HAP-1 (cell line): ENCODE measurements at regions not wholly inside any gene's neighbourhood (a gene's known extent, or its start where the extent isn't known, plus 50 kb on each side); places are given as distances from the start of the nearest gene placed in this dataset.

Source experiments
- DNase-seq, 2 experiments: peaks; one replicate each; pipeline ENCODE4 v3.0.0-alpha.2; 2016 to 2020; ENCODE audit warnings: low spot score in 2 of 2
- H3K27me3 ChIP-seq: fragments of 250-450 bp; sonication (Bioruptor Pico); 2 replicates; pipeline ENCODE4 v1.5.1; 2020; ENCODE audit warnings: low read depth, mild to moderate bottlenecking, moderate library complexity
- H3K36me3 ChIP-seq: fragments of 250-450 bp; sonication (Bioruptor Pico); replicated peaks from 2 replicates; pipeline ENCODE4 v1.5.1; 2020; ENCODE audit warnings: mild to moderate bottlenecking
- H3K4me1 ChIP-seq: fragments of 250-450 bp; sonication (Bioruptor Pico); 2 replicates; pipeline ENCODE4 v1.5.1; 2020; ENCODE audit warnings: mild to moderate bottlenecking
- H3K4me3 ChIP-seq: fragments of 250-450 bp; sonication (Bioruptor Pico); 2 replicates; pipeline ENCODE4 v1.5.1; 2020; ENCODE audit warnings: mild to moderate bottlenecking, moderate library complexity
- H3K9me3 ChIP-seq: fragments of 250-450 bp; sonication (Bioruptor Pico); 2 replicates; pipeline ENCODE4 v1.5.1; 2020; ENCODE audit warnings: mild to moderate bottlenecking, moderate library complexity
- in situ Hi-C: fragments of 300-500 bp; cut with MboI; formaldehyde crosslinking; loops from 3 replicates; pipeline ENCODE4 v1.14.3; 2020; ENCODE audit warnings: low sequenced_read_pairs, inconsistent platforms, mixed read lengths

DNA sequence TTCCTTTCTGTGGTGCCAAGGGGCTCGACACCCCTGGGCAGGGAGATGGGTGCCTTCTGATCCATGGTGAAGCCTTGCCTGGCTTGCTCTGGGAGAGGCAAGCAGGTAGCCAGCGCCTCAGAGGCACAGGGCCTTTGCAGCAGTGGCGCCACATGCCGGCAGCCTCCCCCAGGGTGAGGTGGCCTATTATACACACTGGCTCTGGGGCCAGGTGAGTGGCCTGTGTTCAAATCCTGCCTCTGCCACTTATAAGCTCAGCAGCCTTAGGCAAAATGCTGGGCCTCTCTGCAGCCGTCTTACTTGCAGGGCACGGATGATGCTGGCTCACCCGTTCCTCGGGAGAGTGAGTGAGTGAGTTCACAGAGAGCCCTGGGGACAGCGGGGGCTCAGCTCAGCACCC lies 176.9 kb downstream of the TFAP2C start:
- H3K4me1 ChIP-seq: no peaks in the 10 kb centered on the region
- H3K27me3 ChIP-seq: no peaks in the 10 kb centered on the region
- H3K36me3 ChIP-seq: no peaks in the 10 kb centered on the region
- DNase-seq: no peak
- in situ Hi-C loops: no loop called here
- H3K9me3 ChIP-seq: no peaks in the 10 kb centered on the region
- H3K4me3 ChIP-seq: no peak overlapping the region

DNA sequence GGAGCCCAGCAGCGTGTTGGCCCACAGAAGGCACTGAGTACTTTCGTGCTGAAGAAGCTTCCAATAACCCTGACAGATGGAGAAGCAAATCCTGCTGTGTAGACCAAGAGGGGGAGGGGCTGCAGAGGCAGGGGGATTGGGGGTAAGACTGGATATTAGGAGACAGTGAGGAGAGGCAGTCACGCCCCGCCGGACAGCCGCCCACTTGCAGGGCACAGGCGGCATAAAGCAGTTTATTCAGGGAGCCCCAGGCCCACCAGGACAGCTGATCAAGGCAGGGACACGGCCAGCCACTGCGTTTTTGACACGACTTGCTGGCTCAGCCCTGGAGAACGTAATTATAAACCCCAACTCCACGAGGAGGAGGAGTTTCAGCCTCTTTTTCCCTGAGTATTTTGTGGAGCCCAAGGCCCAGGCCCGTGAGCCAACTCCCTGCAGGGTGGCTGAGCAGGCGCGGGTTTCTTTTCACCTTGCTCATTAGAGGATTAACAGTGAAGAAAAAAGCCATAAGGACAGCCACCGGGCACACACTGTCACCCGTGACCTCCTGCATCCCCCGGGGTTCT lies 177.9 kb downstream of the TFAP2C start:
- no peak for DNase-seq
- no peak overlapping the region for H3K4me3 ChIP-seq
- H3K27me3 ChIP-seq: no peaks in the 10 kb centered on the region
- in situ Hi-C loops: no loop called here
- no peaks in the 10 kb centered on the region for H3K9me3 ChIP-seq
- H3K4me1 ChIP-seq: no peaks in the 10 kb centered on the region
- H3K36me3 ChIP-seq: no peaks in the 10 kb centered on the region

DNA sequence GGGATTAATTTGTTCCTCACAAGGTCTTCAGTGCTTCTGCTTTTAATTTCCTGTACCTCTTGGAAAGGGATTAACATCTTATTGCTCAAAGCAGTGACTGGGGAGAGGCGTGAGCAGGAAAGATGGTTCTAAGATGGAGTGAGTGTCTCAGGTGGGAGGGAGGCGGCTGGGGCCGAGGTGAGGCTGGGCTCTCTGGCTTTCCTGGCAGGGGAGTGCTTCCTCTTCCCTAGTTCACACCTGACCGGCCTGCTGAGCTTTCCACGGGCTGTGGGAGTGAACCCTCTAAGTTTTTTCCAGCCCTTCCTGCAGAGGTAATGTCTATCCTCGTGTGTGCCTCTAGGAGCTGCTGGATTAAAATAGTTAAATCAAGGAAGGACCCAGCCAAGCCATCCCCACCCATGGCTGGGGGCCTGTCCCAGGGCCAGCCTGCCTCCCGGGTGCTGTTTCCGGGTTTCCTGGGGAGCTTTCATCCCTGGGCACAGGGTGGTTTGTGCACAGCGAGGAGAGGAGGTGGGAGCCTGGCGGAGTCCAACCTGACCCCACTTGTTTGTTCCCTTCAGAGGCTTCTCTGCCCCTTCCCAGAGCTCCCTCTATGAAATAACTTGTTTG lies 179.1 kb downstream of the TFAP2C start:
- in situ Hi-C loops: no loop called here
- H3K4me3 ChIP-seq: no peak overlapping the region
- no peaks in the 10 kb centered on the region for H3K36me3 ChIP-seq
- DNase-seq: no peak
- no peaks in the 10 kb centered on the region for H3K27me3 ChIP-seq
- no peaks in the 10 kb centered on the region for H3K4me1 ChIP-seq
- no peaks in the 10 kb centered on the region for H3K9me3 ChIP-seq

DNA sequence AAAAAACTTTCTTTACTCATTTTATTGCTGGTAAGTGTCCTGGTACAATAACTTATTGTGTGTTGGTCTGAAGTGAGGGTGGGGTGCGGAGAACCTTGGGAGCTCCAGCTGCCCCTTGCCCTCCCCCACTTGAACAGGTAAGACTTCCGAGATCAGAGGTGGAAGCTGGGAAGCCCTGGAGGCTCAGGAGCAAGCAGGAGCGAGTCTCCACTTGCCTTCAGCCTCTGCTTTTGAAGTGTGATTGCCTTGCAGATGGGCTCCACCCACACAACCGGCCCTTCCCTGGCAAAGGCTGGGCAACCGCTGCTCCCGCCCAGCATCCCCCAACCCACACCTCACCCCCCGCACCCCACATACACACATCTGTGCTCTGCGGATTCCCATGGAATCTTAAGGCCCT lies 179.6 kb downstream of the TFAP2C start:
- in situ Hi-C loops: no loop called here
- Histone ChIP-seq H3K27me3 (no peaks in the 10 kb centered on the region), H3K36me3 (no peaks in the 10 kb centered on the region)

DNA sequence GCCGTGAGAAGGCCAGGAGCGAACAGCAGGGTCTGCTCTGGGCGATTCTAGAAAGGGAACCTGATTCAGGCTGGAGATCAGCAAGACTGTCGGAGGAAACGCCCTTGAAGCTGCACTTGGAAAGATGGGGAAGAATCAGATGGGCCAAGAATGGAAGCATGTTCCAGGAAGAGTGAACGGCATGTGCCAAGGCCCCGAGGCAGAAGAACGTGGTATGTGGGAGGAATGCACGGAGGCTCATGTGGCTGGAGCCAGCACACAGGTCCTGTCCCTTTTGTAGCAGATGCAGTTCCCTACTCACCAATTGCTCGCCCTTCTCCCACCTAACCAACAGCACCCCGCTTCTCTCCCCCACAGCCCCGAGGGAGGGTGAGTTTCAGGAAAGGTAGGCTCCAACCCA lies 180.6 kb downstream of the TFAP2C start:
- no peak for DNase-seq

More for the DNA sequence above, 179.6 kb downstream of the TFAP2C start:
- Histone ChIP-seq H3K4me3 (no peak overlapping the region), H3K4me1 (no peaks in the 10 kb centered on the region), H3K9me3 (no peaks in the 10 kb centered on the region)
- DNase-seq: no peak

DNA sequence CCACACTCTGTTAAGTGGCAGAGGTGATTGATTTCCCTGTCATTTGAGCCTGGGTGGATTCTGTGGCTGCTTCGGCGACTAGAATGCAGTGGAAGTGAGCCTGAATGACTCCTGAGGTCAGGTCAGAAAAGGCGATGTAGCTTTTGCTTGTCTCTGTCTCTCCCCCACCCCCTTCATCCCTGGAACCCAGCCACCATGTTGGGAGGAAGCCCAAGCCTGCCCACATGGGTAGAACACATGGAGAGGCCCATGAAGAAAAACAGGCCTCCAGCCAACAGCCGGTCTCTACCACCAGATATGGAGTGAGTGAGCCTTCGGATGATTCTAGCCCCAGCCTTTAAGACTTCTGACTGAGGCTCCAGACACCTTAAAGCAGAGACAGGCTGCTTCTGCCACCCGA lies 181.0 kb downstream of the TFAP2C start:
- H3K4me3 ChIP-seq: no peak overlapping the region
- in situ Hi-C loops: no loop called here
- no peaks in the 10 kb centered on the region for H3K27me3 ChIP-seq
- DNase-seq: no peak
- no peaks in the 10 kb centered on the region for H3K4me1 ChIP-seq
- no peaks in the 10 kb centered on the region for H3K9me3 ChIP-seq
- H3K36me3 ChIP-seq: no peaks in the 10 kb centered on the region

More for the DNA sequence above, 180.6 kb downstream of the TFAP2C start:
- Histone ChIP-seq H3K4me3 (no peak overlapping the region), H3K36me3 (no peaks in the 10 kb centered on the region), H3K27me3 (no peaks in the 10 kb centered on the region), H3K4me1 (no peaks in the 10 kb centered on the region), H3K9me3 (no peaks in the 10 kb centered on the region)
- in situ Hi-C loops: no loop called here

DNA sequence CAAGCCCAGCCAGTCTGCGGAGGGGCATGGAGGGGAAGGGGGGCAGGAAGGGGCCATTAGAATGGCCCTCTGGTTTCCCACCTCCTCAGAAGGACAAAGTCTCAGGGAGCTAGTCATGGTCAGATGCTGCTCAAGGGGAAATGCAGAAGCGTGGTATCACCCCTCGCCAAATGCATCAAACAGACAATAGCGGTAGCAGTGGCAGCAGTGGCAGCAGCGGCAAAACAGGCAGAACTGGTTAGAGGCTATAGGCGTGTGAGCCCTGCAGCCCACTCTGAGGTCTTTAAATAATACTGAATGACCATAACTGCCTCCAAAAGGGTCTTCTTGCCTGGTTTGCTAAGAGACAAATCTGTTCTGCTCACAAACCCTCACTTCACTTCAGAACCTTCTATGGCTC lies 186.7 kb downstream of the TFAP2C start:
- in situ Hi-C loops: no loop called here
- no peak for DNase-seq
- Histone ChIP-seq H3K27me3 (peaks cover 13% of the 10 kb centered on the region), H3K9me3 (no peaks in the 10 kb centered on the region), H3K4me3 (no peak overlapping the region), H3K4me1 (no peaks in the 10 kb centered on the region), H3K36me3 (no peaks in the 10 kb centered on the region)

DNA sequence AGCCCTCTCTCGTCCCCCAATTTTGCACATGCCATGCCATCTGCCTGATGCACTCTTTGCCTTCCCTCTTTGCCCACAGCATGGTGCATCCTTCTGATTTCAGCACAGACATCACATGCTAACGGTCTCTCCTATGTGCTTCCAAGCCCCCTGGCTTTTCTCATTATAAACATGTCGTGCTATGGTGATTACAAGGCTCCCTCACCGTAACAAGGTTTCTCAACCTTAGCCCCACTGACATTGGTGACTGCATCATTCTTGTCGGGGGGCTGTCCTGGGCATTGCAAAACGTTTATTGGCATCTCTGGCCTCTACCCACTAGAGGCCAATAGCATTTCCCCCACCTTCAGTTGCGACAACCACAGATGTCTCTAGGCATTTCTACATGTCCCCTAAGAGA lies 187.2 kb downstream of the TFAP2C start:
- Histone ChIP-seq H3K4me1 (no peaks in the 10 kb centered on the region), H3K27me3 (peaks cover 13% of the 10 kb centered on the region), H3K9me3 (no peaks in the 10 kb centered on the region), H3K4me3 (no peak overlapping the region), H3K36me3 (no peaks in the 10 kb centered on the region)
- DNase-seq: no peak
- in situ Hi-C loops: no loop called here

DNA sequence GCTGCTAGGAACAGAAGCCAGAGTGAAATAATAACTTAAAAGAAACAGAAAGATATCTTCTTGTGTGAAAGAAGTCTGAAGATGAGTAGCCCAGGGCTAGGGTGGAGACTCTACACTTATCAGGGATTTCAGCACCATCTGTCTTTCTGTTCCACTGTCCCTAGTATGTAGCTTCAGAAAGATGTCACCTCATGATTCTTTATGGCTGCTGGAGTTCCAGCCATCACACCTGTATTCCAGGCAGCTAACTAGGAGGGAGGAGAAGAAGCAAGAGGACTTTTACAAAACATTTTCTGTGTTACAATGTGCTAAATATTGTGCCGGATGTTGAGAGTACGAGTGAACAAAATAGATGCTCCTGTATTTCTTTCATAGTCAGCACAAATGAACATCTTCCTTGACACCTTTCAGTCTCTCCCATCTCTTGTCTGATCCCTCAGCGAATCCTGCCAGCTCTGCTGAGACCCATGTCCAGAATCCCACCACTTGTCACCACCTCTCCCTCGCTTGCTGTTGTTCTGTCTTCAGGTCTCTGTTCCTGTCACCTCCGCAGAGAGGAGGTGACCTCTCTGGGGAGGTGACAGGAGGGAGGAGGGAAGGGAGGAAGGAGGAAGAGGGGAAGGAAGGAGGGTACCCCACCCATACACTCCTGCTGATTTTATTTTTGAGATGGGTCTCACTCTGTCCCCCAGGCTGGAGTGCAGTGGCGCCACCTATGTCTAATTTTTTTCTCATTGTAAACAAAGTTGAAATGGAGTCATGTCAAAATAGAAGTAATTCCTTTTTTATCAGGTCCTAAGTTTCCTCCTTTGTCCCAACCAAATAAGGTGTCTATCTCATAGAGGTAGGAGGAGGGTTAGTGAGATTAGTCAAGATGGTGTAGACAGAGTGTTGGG lies 188.9 kb downstream of the TFAP2C start:
- H3K27me3 ChIP-seq: peaks cover 13% of the 10 kb centered on the region
- in situ Hi-C loops: no loop called here
- H3K4me3 ChIP-seq: no peak overlapping the region
- no peak for DNase-seq
- H3K36me3 ChIP-seq: no peaks in the 10 kb centered on the region
- no peaks in the 10 kb centered on the region for H3K9me3 ChIP-seq
- H3K4me1 ChIP-seq: no peaks in the 10 kb centered on the region

DNA sequence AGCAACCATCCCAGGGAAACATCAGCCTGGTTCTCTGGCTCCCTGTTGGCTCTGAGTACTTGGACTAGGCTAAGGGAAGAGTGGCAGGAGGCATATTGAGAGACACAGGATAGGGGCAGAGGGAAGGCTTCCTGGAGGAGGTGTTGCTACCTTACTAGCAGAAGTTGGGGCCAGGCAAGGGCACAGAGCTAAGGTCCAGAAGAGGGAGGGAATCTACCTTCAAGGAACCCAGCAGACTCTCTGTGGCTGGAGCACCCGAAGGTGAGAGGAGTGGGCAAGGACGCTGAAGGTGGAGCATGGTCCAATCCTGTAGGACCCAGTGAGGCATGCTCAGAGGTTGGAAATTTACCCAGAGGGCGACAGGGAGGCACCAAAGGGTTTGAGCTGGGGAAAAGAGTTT lies 191.9 kb downstream of the TFAP2C start:
- in situ Hi-C loops: no loop called here
- Histone ChIP-seq H3K36me3 (no peaks in the 10 kb centered on the region), H3K9me3 (no peaks in the 10 kb centered on the region), H3K27me3 (peaks cover 13% of the 10 kb centered on the region), H3K4me3 (no peak overlapping the region), H3K4me1 (no peaks in the 10 kb centered on the region)
- no peak for DNase-seq

DNA sequence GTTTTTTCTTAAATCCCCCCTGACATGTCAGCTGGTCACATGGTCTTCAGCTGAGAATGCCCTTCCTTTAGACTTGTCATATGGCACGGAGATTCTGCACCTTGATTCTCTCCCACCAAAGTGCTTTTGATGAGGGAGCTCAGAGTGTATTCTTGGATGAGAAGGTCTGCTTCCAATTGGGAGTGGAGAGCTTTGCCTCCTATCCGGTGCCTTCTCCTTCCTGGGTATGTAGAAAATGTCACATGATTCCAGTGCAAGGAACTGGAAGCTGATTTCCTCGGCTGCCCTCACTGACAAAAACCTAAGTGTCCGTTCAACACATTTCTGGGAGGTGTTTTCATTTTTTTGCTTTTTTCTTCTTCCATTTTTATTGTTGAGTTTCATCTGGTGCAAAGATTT lies 197.2 kb downstream of the TFAP2C start:
- Histone ChIP-seq H3K27me3 (no peaks in the 10 kb centered on the region), H3K4me3 (no peak overlapping the region), H3K4me1 (no peaks in the 10 kb centered on the region; the same call in none of the 2 replicates), H3K9me3 (no peaks in the 10 kb centered on the region), H3K36me3 (no peaks in the 10 kb centered on the region)
- in situ Hi-C loops: no loop called here
- DNase-seq: no peak

DNA sequence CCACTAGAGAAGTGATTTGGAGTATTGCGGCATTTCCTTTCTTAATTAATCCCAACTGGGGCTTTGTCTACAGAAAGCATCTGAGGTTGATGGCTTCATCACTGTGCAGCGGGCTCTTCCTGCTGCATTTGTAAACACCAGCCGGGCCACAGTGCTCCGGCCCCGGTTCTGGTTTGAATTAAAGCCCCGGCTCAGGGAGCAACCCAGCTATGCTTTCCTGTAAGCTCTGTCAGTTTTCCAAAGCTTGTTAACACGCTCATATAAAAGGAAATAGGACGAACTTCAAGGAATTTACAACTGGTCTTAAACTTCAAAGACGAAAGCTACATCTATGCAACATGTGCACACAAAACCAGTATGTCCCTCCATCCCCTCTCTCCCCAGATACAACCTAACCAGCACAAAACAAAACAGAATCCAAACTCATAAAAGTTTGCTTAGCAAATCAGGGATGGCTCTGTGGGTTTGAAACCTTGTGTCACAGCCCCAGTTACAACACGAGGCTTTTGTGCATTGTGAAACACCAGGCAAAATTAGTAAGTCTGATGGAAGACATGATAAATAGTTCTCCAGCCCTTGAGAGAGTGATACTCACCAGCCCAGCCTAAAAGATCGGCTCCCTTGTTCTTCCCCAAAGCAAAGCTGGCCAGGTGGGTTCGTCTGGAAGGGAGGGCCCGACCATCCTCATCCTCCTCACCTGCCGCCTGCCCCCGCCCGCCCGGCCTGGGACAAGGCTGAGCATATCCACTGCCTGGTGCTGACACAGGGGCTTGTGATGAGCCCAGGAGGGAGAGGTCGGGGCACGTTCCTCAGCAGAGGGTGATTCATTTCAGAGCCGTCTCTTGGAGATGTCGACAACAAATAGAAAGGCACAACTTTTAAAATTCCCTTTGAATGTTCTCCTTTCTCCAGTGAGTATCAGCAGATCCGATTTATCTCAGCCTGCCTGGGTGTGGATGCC lies 197.9 kb downstream of the TFAP2C start:
- in situ Hi-C loops: no loop called here
- no peak for DNase-seq
- no peak overlapping the region for H3K4me3 ChIP-seq

DNA sequence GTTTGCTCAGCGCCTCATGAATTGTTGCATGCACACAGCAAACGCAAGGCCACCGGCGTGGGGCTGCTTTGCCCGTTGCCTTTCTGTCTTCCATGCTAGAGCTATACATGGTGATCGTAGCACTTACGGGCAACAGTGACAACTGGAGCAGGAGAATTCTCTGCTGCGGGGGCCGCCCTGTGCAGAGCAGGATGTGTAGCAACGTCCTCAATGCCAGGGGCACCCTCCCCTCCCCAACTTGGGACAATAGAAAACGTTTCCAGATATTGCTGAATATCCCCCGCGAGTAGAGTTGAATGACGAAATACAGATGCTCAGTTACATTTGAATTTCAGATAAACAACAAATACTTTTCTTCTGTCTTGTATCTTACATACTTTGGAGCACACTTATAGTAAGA lies 198.7 kb downstream of the TFAP2C start:
- H3K4me1 ChIP-seq: no peaks in the 10 kb centered on the region; the same call in none of the 2 replicates
- no peaks in the 10 kb centered on the region for H3K27me3 ChIP-seq
- no peak for DNase-seq
- no peak overlapping the region for H3K4me3 ChIP-seq
- H3K9me3 ChIP-seq: no peaks in the 10 kb centered on the region
- in situ Hi-C loops: no loop called here
- H3K36me3 ChIP-seq: no peaks in the 10 kb centered on the region

More for the DNA sequence above, 197.9 kb downstream of the TFAP2C start:
- Histone ChIP-seq H3K36me3 (no peaks in the 10 kb centered on the region), H3K27me3 (no peaks in the 10 kb centered on the region), H3K9me3 (no peaks in the 10 kb centered on the region), H3K4me1 (no peaks in the 10 kb centered on the region; the same call in none of the 2 replicates)
